ENCODE measurements at regions not wholly inside any gene's neighbourhood (a gene's known extent, or its start where the extent isn't known, plus 50 kb on each side); places are given as distances from the start of the nearest gene placed in this dataset.
"Not testable (repeated sequence)": the region's sequence is repeated elsewhere in the genome, so short reads cannot be mapped to it uniquely, and the experiment has no call there.

GRCh38 chr3:20523293-20523692 lies 337.3 kb upstream of the SGO1 start:
- H3K36me3 Mint-ChIP-seq (ENCODE audit: insufficient read depth, unreplicated experiment), result no peaks in the 10 kb centered on the region
- no peak overlapping the region for H3K27ac Mint-ChIP-seq (ENCODE audit: low read depth, unreplicated experiment)
- CTCF ChIA-PET, result interaction anchor here (2.0 to 4.7 kb wide), 2 partner anchors 12 to 1371 kb away, joined by 8 to 22 read pairs; no protein-coding TSS in a partner anchor
- no peak for TF ChIP-seq CTCF (IDR thresholded peaks at IDR 0.05; ENCODE audit: unreplicated experiment)
- peaks cover 8% of the 10 kb centered on the region for H3K9me3 Mint-ChIP-seq (ENCODE audit: unreplicated experiment)
- peak; percentile 36 for DNase-seq (ENCODE audit: unreplicated experiment)
- H3K27me3 Mint-ChIP-seq (ENCODE audit: insufficient read depth, unreplicated experiment), result no peaks in the 10 kb centered on the region
- intact Hi-C loops (cut with micrococcal nuclease), result no loop called here
- POLR2A ChIA-PET, result no interaction called here
- H3K4me1 Mint-ChIP-seq (ENCODE audit: insufficient read depth, unreplicated experiment), result no peaks in the 10 kb centered on the region
- no peak overlapping the region for H3K4me3 Mint-ChIP-seq (ENCODE audit: unreplicated experiment)
- no TSS peak for BruUV-seq (replicated peaks)

GRCh38 chr3:20517316-20517715 lies 331.3 kb upstream of the SGO1 start:
- H3K4me1 Mint-ChIP-seq (ENCODE audit: insufficient read depth, unreplicated experiment); H3K36me3 Mint-ChIP-seq (ENCODE audit: insufficient read depth, unreplicated experiment); intact Hi-C loops (cut with micrococcal nuclease); H3K27ac Mint-ChIP-seq (ENCODE audit: low read depth, unreplicated experiment); DNase-seq (ENCODE audit: unreplicated experiment); BruUV-seq (replicated peaks); H3K4me3 Mint-ChIP-seq (ENCODE audit: unreplicated experiment); H3K9me3 Mint-ChIP-seq (ENCODE audit: unreplicated experiment); H3K27me3 Mint-ChIP-seq (ENCODE audit: insufficient read depth, unreplicated experiment): not testable (repeated sequence)
- POLR2A ChIA-PET, result interaction anchor here (0.6 kb wide), 1 partner anchor 318 kb away, joined by 4 read pairs; no protein-coding TSS in a partner anchor
- CTCF ChIA-PET, result interaction anchor here (1.4 kb wide), 1 partner anchor 223 kb away, joined by 5 read pairs; no protein-coding TSS in a partner anchor

- no peak for TF ChIP-seq CTCF (IDR thresholded peaks at IDR 0.05; ENCODE audit: unreplicated experiment)
- Mint-ChIP-seq H3K27me3 (ENCODE audit: insufficient read depth, unreplicated experiment) (no peaks in the 10 kb centered on the region), H3K36me3 (ENCODE audit: insufficient read depth, unreplicated experiment) (no peaks in the 10 kb centered on the region), H3K27ac (ENCODE audit: low read depth, unreplicated experiment) (no peak overlapping the region), H3K4me3 (ENCODE audit: unreplicated experiment) (no peak overlapping the region), H3K9me3 (ENCODE audit: unreplicated experiment) (peaks cover 8% of the 10 kb centered on the region), H3K4me1 (ENCODE audit: insufficient read depth, unreplicated experiment) (peaks cover 5% of the 10 kb centered on the region)
- no peak for DNase-seq (ENCODE audit: unreplicated experiment)
- no TSS peak for BruUV-seq (replicated peaks)
- intact Hi-C loops (cut with micrococcal nuclease), result no loop called here
- ChIA-PET POLR2A (interaction anchor here (0.5 to 0.6 kb wide), 2 partner anchors 318 to 406 kb away, joined by 3 read pairs; no protein-coding TSS in a partner anchor), CTCF (interaction anchor here (0.5 to 1.4 kb wide), 6 partner anchors 224 to 1172 kb away, joined by 3 to 5 read pairs (median 4); no protein-coding TSS in a partner anchor)
Measured at GRCh38 chr3:20516311-20516710, 330.3 kb upstream of the SGO1 start.

- BruUV-seq (replicated peaks), result no TSS peak
- H3K27me3 Mint-ChIP-seq (ENCODE audit: insufficient read depth, unreplicated experiment), result no peaks in the 10 kb centered on the region
- POLR2A ChIA-PET, result interaction anchor here (0.5 to 0.6 kb wide), 2 partner anchors 319 to 407 kb away, joined by 3 read pairs; no protein-coding TSS in a partner anchor
- H3K36me3 Mint-ChIP-seq (ENCODE audit: insufficient read depth, unreplicated experiment), result no peaks in the 10 kb centered on the region
- intact Hi-C loops (cut with micrococcal nuclease), result no loop called here
- peaks cover 8% of the 10 kb centered on the region for H3K9me3 Mint-ChIP-seq (ENCODE audit: unreplicated experiment)
- CTCF ChIA-PET, result interaction anchor here (0.5 to 1.4 kb wide), 4 partner anchors 224 to 968 kb away, joined by 4 to 5 read pairs (median 4); no protein-coding TSS in a partner anchor
- H3K27ac Mint-ChIP-seq (ENCODE audit: low read depth, unreplicated experiment), result no peak overlapping the region
- no peak for DNase-seq (ENCODE audit: unreplicated experiment)
- no peak overlapping the region for H3K4me3 Mint-ChIP-seq (ENCODE audit: unreplicated experiment)
- peaks cover 5% of the 10 kb centered on the region for H3K4me1 Mint-ChIP-seq (ENCODE audit: insufficient read depth, unreplicated experiment)
- TF ChIP-seq CTCF (IDR thresholded peaks at IDR 0.05; ENCODE audit: unreplicated experiment), result no peak
Measured at GRCh38 chr3:20515834-20516233, 329.8 kb upstream of the SGO1 start.
